A673 (cell line): ENCODE measurements at regions not wholly inside any gene's neighbourhood (a gene's known extent, or its start where the extent isn't known, plus 50 kb on each side); places are given as distances from the start of the nearest gene placed in this dataset.

Experiments used
- BruUV-seq: library from RNA; stranded (reverse); fragments of 400-500 nt; replicated peaks from 2 replicates; lab custom pipeline; 2021; lab: Mats Ljungman, UMichigan
- CTCF ChIA-PET: fragments of 300-600 bp; sonication (Branson Sonifier 250); formaldehyde crosslinking; loops from one replicate; lab custom pipeline; 2022; ENCODE audit warnings: antibody characterized with exemption; lab: Charles Lee
- POLR2A ChIA-PET: fragments of 300-600 bp; sonication (Branson Sonifier 250); formaldehyde crosslinking; loops from one replicate; lab custom pipeline; 2022; ENCODE audit warnings: antibody characterized with exemption; ENCODE audit not compliant: low non-redundant PET; lab: Charles Lee
- DNase-seq: peaks from one replicate; pipeline ENCODE4 v3.0.0-alpha.2; 2015; ENCODE audit warnings: low spot score
- H3K27ac ChIP-seq: fragments of 200-600 bp; sonication (generic); 2 replicates; pipeline ENCODE4 v1.5.1; 2016; ENCODE audit warnings: mixed run types, low read depth, mild to moderate bottlenecking, mixed read lengths, antibody characterized with exemption, low read length; ENCODE audit not compliant: poor library complexity, severe bottlenecking
- H3K27me3 ChIP-seq: fragments of 200-600 bp; sonication (generic); replicated peaks from 2 replicates; pipeline ENCODE4 v1.6.1; 2017; ENCODE audit warnings: mixed run types, low read depth, mild to moderate bottlenecking, mixed read lengths, antibody characterized with exemption, low read length; ENCODE audit not compliant: insufficient read depth, poor library complexity
- H3K36me3 ChIP-seq: fragments of 200-600 bp; sonication (generic); 2 replicates; pipeline ENCODE4 v1.6.1; 2016; ENCODE audit warnings: mixed run types, mild to moderate bottlenecking, mixed read lengths, antibody characterized with exemption, low read length; ENCODE audit not compliant: insufficient read depth, poor library complexity, severe bottlenecking
- H3K4me1 ChIP-seq: fragments of 200-600 bp; sonication (generic); 2 replicates; pipeline ENCODE4 v1.6.1; 2017; ENCODE audit warnings: mixed run types, mild to moderate bottlenecking, mixed read lengths, antibody characterized with exemption, low read length; ENCODE audit not compliant: insufficient read depth, poor library complexity, severe bottlenecking
- H3K4me3 ChIP-seq: fragments of 200-600 bp; sonication (generic); 2 replicates; pipeline ENCODE4 v1.5.1; 2016; ENCODE audit warnings: low read depth, mixed run types, mild to moderate bottlenecking, mixed read lengths, low read length; ENCODE audit not compliant: poor library complexity, severe bottlenecking
- H3K9me3 ChIP-seq: fragments of 200-600 bp; sonication (generic); 2 replicates; pipeline ENCODE4 v1.6.1; 2016; ENCODE audit warnings: mixed run types, low read depth, mild to moderate bottlenecking, mixed read lengths, antibody characterized with exemption, low read length; ENCODE audit not compliant: poor library complexity, severe bottlenecking
- CTCF ChIP-seq: fragments of 300-800, 200-600 bp; sonication (generic); conservative IDR thresholded peaks from 2 replicates; pipeline ENCODE4 v1.5.1; 2017; ENCODE audit warnings: low read depth, mild to moderate bottlenecking, antibody characterized with exemption, low read length, moderate library complexity, mixed read lengths
- EZH2 ChIP-seq: fragments of 200-600 bp; sonication (generic); IDR thresholded peaks from 2 replicates; pipeline ENCODE4 v1.6.1; 2017; ENCODE audit warnings: borderline replicate concordance, low read depth, mild to moderate bottlenecking, mixed read lengths, antibody characterized with exemption, low read length; ENCODE audit not compliant: poor library complexity, severe bottlenecking
- intact Hi-C: fragments of 100-400 bp; cut with micrococcal nuclease; formaldehyde crosslinking; loops from one replicate; pipeline ENCODE4 v1.10.0; 2022; ENCODE audit not compliant: unreplicated experiment

GRCh38 chr3:103966749-103967148 is 1400.0 kb upstream of the ALCAM start:
- no TSS peak for BruUV-seq
- Histone ChIP-seq H3K4me3 (no peak overlapping the region), H3K9me3 (no peaks in the 10 kb centered on the region), H3K4me1 (no peaks in the 10 kb centered on the region), H3K36me3 (no peaks in the 10 kb centered on the region), H3K27me3 (no peaks in the 10 kb centered on the region), H3K27ac (no peak overlapping the region)
- intact Hi-C loops = no loop called here
- TF ChIP-seq CTCF (no peak), EZH2 (no peak)
- POLR2A ChIA-PET = no interaction called here
- DNase-seq = no peak
- CTCF ChIA-PET = no interaction called here

GRCh38 chr3:103968131-103968530 is 1398.6 kb upstream of the ALCAM start:
- no peak for DNase-seq
- Histone ChIP-seq H3K4me1 (no peaks in the 10 kb centered on the region), H3K27me3 (no peaks in the 10 kb centered on the region), H3K9me3 (no peaks in the 10 kb centered on the region), H3K27ac (no peak overlapping the region), H3K36me3 (no peaks in the 10 kb centered on the region), H3K4me3 (no peak overlapping the region)
- intact Hi-C loops = no loop called here
- CTCF ChIA-PET = no interaction called here
- POLR2A ChIA-PET = no interaction called here
- no TSS peak for BruUV-seq
- TF ChIP-seq EZH2 = no peak
- no peak for TF ChIP-seq CTCF

DNA sequence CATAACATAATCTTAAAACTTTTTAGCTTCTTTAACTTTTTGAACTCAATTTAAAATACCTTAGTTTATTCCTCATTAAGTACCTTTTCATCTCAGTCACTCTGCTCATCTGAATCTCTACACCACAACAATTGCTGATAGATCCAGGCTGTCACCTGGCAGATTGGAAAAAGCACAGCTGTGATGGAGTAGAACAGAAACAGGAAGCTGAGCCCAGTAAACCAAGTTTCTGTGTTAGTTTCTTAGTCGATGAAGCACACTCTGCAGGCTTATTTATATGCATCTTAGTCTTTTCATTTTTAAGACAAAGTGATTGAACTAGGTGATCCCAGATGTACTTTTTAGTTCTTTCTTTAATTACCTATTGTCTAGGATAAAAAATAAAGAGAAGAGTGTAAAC is 1398.0 kb upstream of the ALCAM start:
- H3K27me3 ChIP-seq = no peaks in the 10 kb centered on the region
- no peaks in the 10 kb centered on the region for H3K36me3 ChIP-seq
- TF ChIP-seq CTCF (no peak), EZH2 (no peak)
- DNase-seq = no peak
- POLR2A ChIA-PET = no interaction called here
- CTCF ChIA-PET = no interaction called here
- BruUV-seq = no TSS peak
- no peaks in the 10 kb centered on the region for H3K9me3 ChIP-seq
- H3K4me3 ChIP-seq = no peak overlapping the region
- no peak overlapping the region for H3K27ac ChIP-seq
- H3K4me1 ChIP-seq = no peaks in the 10 kb centered on the region
- intact Hi-C loops = no loop called here
